IPS-15b (cell line): ENCODE measurements at regions not wholly inside any gene's neighbourhood (a gene's known extent, or its start where the extent isn't known, plus 50 kb on each side); places are given as distances from the start of the nearest gene placed in this dataset.
"Not testable (repeated sequence)": the region's sequence is repeated elsewhere in the genome, so short reads cannot be mapped to it uniquely, and the experiment has no call there.

ENCODE experiments used
- H3K27me3 ChIP-seq: one replicate; pipeline ENCODE4 v1.6.1; 2013; ENCODE audit warnings: low read length; ENCODE audit not compliant: control insufficient read depth, insufficient read depth
- H3K36me3 ChIP-seq: one replicate; pipeline ENCODE4 v1.6.1; 2013; ENCODE audit warnings: low read length; ENCODE audit not compliant: control insufficient read depth, insufficient read depth
- H3K4me1 ChIP-seq: one replicate; pipeline ENCODE4 v1.6.1; 2013; ENCODE audit warnings: mild to moderate bottlenecking, low read length; ENCODE audit not compliant: control insufficient read depth, insufficient read depth
- H3K4me3 ChIP-seq: one replicate; pipeline ENCODE4 v1.5.1; 2013; ENCODE audit warnings: low read depth, low read length
- H3K9ac ChIP-seq: one replicate; pipeline ENCODE4 v1.6.1; 2013; ENCODE audit warnings: low read depth, mild to moderate bottlenecking, low read length
- H3K9me3 ChIP-seq: one replicate; pipeline ENCODE4 v1.6.1; 2013; ENCODE audit warnings: mild to moderate bottlenecking, low read length; ENCODE audit not compliant: control insufficient read depth, insufficient read depth

DNA sequence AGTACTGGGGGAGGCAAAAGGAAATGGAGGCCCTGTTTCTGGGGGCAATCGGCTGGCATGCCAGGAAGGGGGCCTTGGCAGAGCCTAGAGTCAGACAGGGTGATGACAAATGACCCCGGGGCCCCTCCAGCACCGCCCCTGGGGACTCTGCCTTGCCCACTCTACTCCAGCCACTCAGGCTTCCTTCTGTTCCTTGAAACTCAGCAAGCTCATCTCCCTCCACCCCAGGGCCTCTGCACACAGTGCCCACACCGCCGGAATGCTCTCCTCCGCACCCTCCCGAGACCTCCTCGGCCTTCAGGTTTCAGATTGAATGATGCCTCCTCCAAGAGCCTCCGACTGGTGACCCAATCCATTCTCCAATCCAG is 122.5 kb upstream of the ZBTB40 start:
- Histone ChIP-seq H3K9me3 (no peaks in the 10 kb centered on the region), H3K36me3 (no peaks in the 10 kb centered on the region), H3K9ac (no peak overlapping the region), H3K27me3 (no peaks in the 10 kb centered on the region), H3K4me3 (no peak overlapping the region), H3K4me1 (no peaks in the 10 kb centered on the region)

GRCh38 chr1:22330092-22330759 is 121.4 kb upstream of the ZBTB40 start:
- no peaks in the 10 kb centered on the region for H3K27me3 ChIP-seq
- H3K4me1 ChIP-seq: no peaks in the 10 kb centered on the region
- no peaks in the 10 kb centered on the region for H3K36me3 ChIP-seq
- H3K9me3 ChIP-seq: no peaks in the 10 kb centered on the region
- no peak overlapping the region for H3K9ac ChIP-seq
- H3K4me3 ChIP-seq: no peak overlapping the region

- no peaks in the 10 kb centered on the region for H3K36me3 ChIP-seq
- no peaks in the 10 kb centered on the region for H3K9me3 ChIP-seq
- no peaks in the 10 kb centered on the region for H3K4me1 ChIP-seq
- no peaks in the 10 kb centered on the region for H3K27me3 ChIP-seq
- H3K9ac ChIP-seq: no peak overlapping the region
- no peak overlapping the region for H3K4me3 ChIP-seq
Observed at GRCh38 chr1:22330760-22331119, 120.9 kb upstream of the ZBTB40 start.

DNA sequence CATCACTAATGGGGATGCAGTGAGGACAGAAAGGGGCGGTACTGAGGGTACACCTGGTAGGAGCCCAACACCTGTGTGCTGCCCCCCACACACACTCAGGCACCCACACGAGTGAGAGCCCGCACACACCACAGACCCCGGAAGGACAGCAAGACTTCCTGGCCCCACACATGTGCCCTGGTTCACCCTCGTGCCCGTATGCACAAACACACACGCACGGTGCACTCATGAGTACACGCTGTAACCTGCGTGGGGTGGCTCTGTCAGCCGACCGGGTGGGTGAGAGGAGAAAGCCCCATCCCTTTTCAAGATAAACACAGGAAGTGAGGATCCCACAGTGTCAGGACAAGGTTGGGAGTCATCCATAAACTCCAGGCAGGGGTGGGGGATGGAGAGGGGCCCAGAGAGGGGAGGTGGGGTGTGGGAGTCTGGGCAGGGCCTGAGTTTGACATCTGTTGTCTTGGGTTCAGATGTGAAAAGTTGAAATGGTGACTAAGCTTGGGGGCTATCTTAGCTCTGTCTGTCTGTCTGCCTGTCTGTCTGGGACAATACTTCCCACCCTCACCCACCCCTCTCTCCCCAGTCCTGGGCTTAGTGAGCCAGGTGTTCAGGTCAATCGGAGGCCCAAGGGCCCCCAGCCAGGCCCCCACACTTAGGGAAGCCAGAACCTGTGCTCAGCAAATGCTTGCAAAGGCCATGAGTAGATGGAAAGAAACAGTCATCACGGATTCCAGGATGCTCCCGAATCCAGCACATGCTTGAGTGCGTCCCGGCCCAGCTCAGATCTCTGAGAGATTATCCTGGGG is 119.8 kb upstream of the ZBTB40 start:
- no peaks in the 10 kb centered on the region for H3K9me3 ChIP-seq
- no peaks in the 10 kb centered on the region for H3K4me1 ChIP-seq
- no peak overlapping the region for H3K4me3 ChIP-seq
- no peaks in the 10 kb centered on the region for H3K27me3 ChIP-seq
- no peaks in the 10 kb centered on the region for H3K36me3 ChIP-seq
- H3K9ac ChIP-seq: no peak overlapping the region

- H3K9me3 ChIP-seq: no peaks in the 10 kb centered on the region
- H3K36me3 ChIP-seq: no peaks in the 10 kb centered on the region
- no peaks in the 10 kb centered on the region for H3K27me3 ChIP-seq
- no peak overlapping the region for H3K9ac ChIP-seq
- H3K4me1 ChIP-seq: no peaks in the 10 kb centered on the region
- no peak overlapping the region for H3K4me3 ChIP-seq
Observed at GRCh38 chr1:22332424-22332717, 119.3 kb upstream of the ZBTB40 start.

DNA sequence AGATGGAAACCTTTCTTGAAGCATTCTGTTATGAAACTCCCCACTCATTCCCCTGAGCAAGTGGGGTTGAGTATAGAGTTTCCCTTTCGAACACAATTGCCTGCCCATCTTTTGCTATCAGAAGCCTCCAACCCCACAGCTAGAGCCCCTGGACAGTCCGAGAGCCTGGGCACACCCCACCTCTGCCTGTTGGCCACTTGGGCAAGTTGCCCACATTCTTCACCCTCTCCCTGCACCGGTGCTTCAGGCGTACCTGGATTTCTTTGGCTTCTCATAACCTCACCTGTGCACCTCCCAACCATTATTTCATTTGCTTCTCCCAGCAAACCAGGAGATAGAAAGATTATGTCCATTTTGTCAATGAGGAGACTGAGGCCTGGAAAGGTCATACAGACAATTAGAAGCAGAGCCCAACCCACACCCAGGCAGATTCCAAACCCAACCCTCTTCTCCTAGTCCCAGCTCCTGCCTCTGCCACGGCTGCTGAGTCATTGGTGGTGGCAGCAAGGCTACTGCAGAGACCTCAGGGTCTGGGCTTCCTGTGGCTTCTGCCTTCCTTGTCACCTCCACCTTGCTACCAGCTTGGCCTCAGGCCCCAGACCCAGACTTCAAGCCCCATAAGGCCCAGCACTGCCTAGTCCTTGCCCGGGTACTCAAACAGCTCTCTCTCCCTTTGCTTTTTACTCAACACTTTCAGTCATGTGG is 118.7 kb upstream of the ZBTB40 start:
- no peak overlapping the region for H3K4me3 ChIP-seq
- H3K4me1 ChIP-seq: no peaks in the 10 kb centered on the region
- no peak overlapping the region for H3K9ac ChIP-seq
- no peaks in the 10 kb centered on the region for H3K9me3 ChIP-seq
- no peaks in the 10 kb centered on the region for H3K36me3 ChIP-seq
- H3K27me3 ChIP-seq: no peaks in the 10 kb centered on the region

DNA sequence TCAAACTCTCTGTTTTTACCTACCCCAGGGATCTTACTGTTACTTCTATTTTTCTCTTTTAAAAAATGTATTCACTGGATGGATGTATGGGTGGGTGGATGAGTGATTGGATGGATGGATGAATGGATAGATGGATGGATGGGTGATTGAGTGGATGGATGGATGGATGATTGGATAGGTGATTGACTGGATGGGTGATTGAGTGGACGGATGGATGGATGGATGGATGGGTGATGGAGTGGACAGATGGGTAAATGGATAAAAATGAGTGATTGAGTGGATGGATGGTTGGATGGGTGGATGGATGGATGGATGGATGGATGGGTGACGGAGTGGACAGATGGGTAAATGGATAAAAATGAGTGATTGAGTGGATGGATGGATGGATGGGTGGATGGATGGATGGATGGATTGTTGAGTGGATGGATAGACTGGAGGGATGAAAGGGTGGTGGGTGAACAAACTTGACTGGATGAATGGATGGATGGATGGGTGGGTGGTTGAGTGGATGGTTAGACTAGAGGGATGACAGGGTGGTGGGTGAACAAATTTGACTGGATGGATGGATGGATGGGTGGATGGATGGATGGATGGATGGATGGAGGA is 118.0 kb upstream of the ZBTB40 start:
- no peaks in the 10 kb centered on the region for H3K36me3 ChIP-seq
- H3K9me3 ChIP-seq: no peaks in the 10 kb centered on the region
- H3K4me3 ChIP-seq: no peak overlapping the region
- H3K4me1 ChIP-seq: no peaks in the 10 kb centered on the region
- no peak overlapping the region for H3K9ac ChIP-seq
- H3K27me3 ChIP-seq: no peaks in the 10 kb centered on the region

DNA sequence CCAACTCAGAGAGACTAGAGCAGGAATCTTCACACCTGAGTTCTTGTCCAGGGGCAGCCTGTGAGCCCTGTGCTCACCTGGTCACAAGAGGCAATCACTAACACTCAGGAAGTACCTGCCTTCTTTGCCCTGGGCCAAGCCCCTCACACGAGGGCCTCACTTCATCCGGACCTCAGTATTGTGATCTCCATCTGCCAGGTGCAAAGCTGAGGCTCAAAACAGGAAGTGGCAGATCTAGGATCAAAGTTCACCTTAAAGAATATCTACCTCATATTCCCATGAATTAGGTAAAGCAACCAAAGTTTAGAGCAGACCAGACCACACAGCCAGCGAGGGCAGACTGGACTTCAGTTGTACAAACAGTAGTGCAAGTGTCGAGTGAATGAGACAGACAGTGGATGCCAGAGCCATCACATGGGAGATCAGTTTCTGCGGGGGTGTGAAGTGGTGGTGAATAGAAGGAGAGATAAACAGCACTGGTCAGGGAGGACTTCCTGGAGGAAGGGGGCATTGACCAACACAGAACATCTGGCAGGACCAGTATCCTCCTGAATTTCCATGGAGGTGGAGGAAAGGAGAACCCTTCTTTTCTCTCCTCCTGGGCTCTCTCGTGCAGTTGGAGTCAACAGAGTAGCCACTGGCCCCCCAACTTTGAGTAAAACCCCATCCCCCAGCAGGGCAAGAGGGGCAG is 116.6 kb upstream of the ZBTB40 start:
- Histone ChIP-seq H3K4me3 (no peak overlapping the region), H3K27me3 (no peaks in the 10 kb centered on the region), H3K36me3 (no peaks in the 10 kb centered on the region), H3K9ac (no peak overlapping the region), H3K4me1 (no peaks in the 10 kb centered on the region), H3K9me3 (no peaks in the 10 kb centered on the region)

DNA sequence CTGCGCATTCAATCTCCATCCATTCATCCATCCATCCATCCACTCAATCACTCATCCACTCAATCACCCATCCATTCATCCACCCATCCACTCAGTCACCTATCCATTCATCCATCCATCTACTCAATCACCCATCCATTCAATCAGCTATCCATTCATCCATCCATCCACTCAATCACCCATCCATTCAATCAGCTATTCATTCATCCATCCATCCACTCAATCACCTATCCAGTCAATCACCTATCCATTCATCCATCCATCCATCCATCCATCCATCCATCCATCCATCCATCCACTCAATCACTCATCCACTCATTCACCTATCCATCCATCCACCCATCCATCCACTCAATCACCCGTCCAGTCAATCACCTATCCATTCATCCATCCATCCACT is 115.4 kb upstream of the ZBTB40 start:
- H3K9ac ChIP-seq, H3K9me3 ChIP-seq, H3K4me1 ChIP-seq, H3K27me3 ChIP-seq, H3K4me3 ChIP-seq, H3K36me3 ChIP-seq: not testable (repeated sequence)

GRCh38 chr1:22336696-22337545 is 114.7 kb upstream of the ZBTB40 start:
- not testable (repeated sequence) for H3K4me3 ChIP-seq, H3K9ac ChIP-seq, H3K36me3 ChIP-seq, H3K9me3 ChIP-seq, H3K4me1 ChIP-seq, H3K27me3 ChIP-seq
